GM12878 (cell line): ENCODE measurements at regions not wholly inside any gene's neighbourhood (a gene's known extent, or its start where the extent isn't known, plus 50 kb on each side); places are given as distances from the start of the nearest gene placed in this dataset.

Experiments
- ATAC-seq: fragments of 200-7000 bp; cut with Tn5 transposase; 3 replicates; pipeline ENCODE4 v1.9.1; 2020; ENCODE audit warnings: mild to moderate bottlenecking, moderate library complexity
- BruUV-seq: library from RNA; stranded (reverse); fragments of 400-500 nt; replicated peaks from 2 replicates; lab custom pipeline; 2021; lab: Mats Ljungman, UMichigan
- CTCF ChIA-PET: fragments of 300-600 bp; sonication (Branson Sonifier 250); formaldehyde crosslinking; extraction: SDS; loops from one replicate; lab custom pipeline; 2021; ENCODE audit warnings: inconsistent platforms; lab: Yijun Ruan, JAX
- POLR2A ChIA-PET: fragments of 350-600 bp; formaldehyde crosslinking; extraction: SDS; loops from one replicate; lab custom pipeline; 2021; ENCODE audit warnings: inconsistent platforms; lab: Charles Lee
- RAD21 ChIA-PET: fragments of 300-600 bp; sonication (Branson Sonifier 250); formaldehyde crosslinking; loops from one replicate; lab custom pipeline; 2023; ENCODE audit warnings: antibody characterized with exemption; ENCODE audit not compliant: unreplicated experiment; lab: Charles Lee
- SMC1A ChIA-PET: fragments of 300-600 bp; sonication (Branson Sonifier 250); formaldehyde crosslinking; loops from one replicate; lab custom pipeline; 2023; ENCODE audit not compliant: unreplicated experiment, uncharacterized antibody; lab: Charles Lee
- DNase-seq: peaks from one replicate; pipeline ENCODE4 v3.0.0-alpha.2; 2011; ENCODE audit warnings: low read depth, low spot score
- FAIRE-seq: peaks from 3 replicates; lab custom pipeline; 2011; peaks lifted over from hg19 to GRCh38; lab: Jason Lieb, UNC
- H2AFZ ChIP-seq: 2 replicates; pipeline ENCODE4 v1.6.0; 2011; ENCODE audit warnings: low read depth, low read length, control low read depth; ENCODE audit not compliant: control insufficient read depth
- H3K27ac ChIP-seq: 2 replicates; pipeline ENCODE4 v1.5.1; 2011; ENCODE audit warnings: control low read depth; ENCODE audit not compliant: control insufficient read depth, insufficient read depth
- H3K27me3 ChIP-seq, 2 experiments: replicated peaks in 1 of 2; 2 replicates each; pipeline versions ENCODE4 v1.6.0 to v1.6.1; 2011; ENCODE audit warnings: low read length in 1 of 2; ENCODE audit not compliant: control insufficient read depth in 2 of 2, insufficient read depth in 2 of 2
- H3K36me3 ChIP-seq, 2 experiments: 2 replicates each; pipeline ENCODE4 v1.5.1; 2011; ENCODE audit warnings: low read length in 1 of 2; ENCODE audit not compliant: control insufficient read depth in 2 of 2, insufficient read depth in 2 of 2
- H3K4me1 ChIP-seq: 2 replicates; pipeline ENCODE4 v1.6.1; 2011; ENCODE audit warnings: mild to moderate bottlenecking, low read length, moderate library complexity, mixed read lengths; ENCODE audit not compliant: control insufficient read depth, insufficient read depth
- H3K4me2 ChIP-seq: 2 replicates; pipeline ENCODE4 v1.6.0; 2011; ENCODE audit warnings: control low read depth; ENCODE audit not compliant: control insufficient read depth, insufficient read depth
- H3K4me3 ChIP-seq: fragments of 200-600 bp; sonication (generic); 2 replicates; pipeline ENCODE4 v1.5.1; 2016
- H3K79me2 ChIP-seq: 2 replicates; pipeline ENCODE4 v1.6.0; 2011; ENCODE audit warnings: low read length; ENCODE audit not compliant: control insufficient read depth, insufficient read depth
- H3K9ac ChIP-seq: 2 replicates; pipeline ENCODE4 v1.8.0; 2011; ENCODE audit warnings: low read length, control low read depth, mixed read lengths; ENCODE audit not compliant: control insufficient read depth, insufficient read depth
- H3K9me3 ChIP-seq: replicated peaks from 3 replicates; pipeline ENCODE4 v1.5.1; 2011; ENCODE audit warnings: mild to moderate bottlenecking, low read length; ENCODE audit not compliant: control insufficient read depth, insufficient read depth
- H4K20me1 ChIP-seq: 2 replicates; pipeline ENCODE4 v1.6.0; 2011; ENCODE audit not compliant: control insufficient read depth, insufficient read depth
- CBFB ChIP-seq: IDR thresholded peaks from 2 replicates; pipeline ENCODE4 v1.6.1; 2016; ENCODE audit warnings: antibody characterized with exemption, low read depth
- IRF4 ChIP-seq: IDR thresholded peaks from 2 replicates; pipeline ENCODE4 v1.6.1; 2011; ENCODE audit warnings: low read depth, low read length
- RBBP5 ChIP-seq: fragments of 200-600 bp; sonication (generic); conservative IDR thresholded peaks from 2 replicates; pipeline ENCODE4 v1.6.1; 2016
- ZSCAN29 ChIP-seq: fragments of 450-650 bp; IDR thresholded peaks from 2 replicates; pipeline ENCODE4 v1.6.1; 2017; ENCODE audit warnings: mild to moderate bottlenecking, moderate library complexity
- WGBS: methylation state at CpG from one replicate; pipeline ENCODE4 v1.1.6; 2016; ENCODE audit warnings: low lambda C conversion rate; ENCODE audit not compliant: insufficient replicate concordance, insufficient coverage; ENCODE audit errors: missing lambda C conversion rate; 5-methylcytosine and 5-hydroxymethylcytosine counted together
- in situ Hi-C: fragments of 300-500 bp; cut with MboI; formaldehyde crosslinking; loops from 9 replicates; pipeline ENCODE4 v1.14.3; 2018; ENCODE audit warnings: mixed read lengths
- intact Hi-C: fragments of 100-400 bp; cut with micrococcal nuclease; formaldehyde crosslinking; loops from one replicate; pipeline ENCODE4 v1.14.2; 2022; ENCODE audit not compliant: unreplicated experiment
- TF ChIP-seq, protein P1 (sequence below): IDR thresholded peaks from 2 replicates; pipeline ENCODE4 v1.6.1; 2012; ENCODE audit warnings: low read length, inconsistent platforms
- TF ChIP-seq, protein P2 (sequence below): IDR thresholded peaks from 2 replicates; pipeline ENCODE4 v1.6.1; 2012; ENCODE audit warnings: improper control_type of control experiment, low read depth, low read length; ENCODE audit not compliant: insufficient replicate concordance
- TF ChIP-seq, protein P3 (sequence below): fragments of 450-650 bp; IDR thresholded peaks from 2 replicates; pipeline ENCODE4 v1.6.1; 2017; ENCODE audit warnings: borderline replicate concordance
- TF ChIP-seq, protein P4 (sequence below): IDR thresholded peaks from 2 replicates; pipeline ENCODE4 v1.6.1; 2011; ENCODE audit warnings: low read depth, low read length, improper control_type of control experiment, borderline replicate concordance
- TF ChIP-seq, protein P5 (sequence below): fragments of 450-650 bp; IDR thresholded peaks from 2 replicates; pipeline ENCODE4 v1.6.1; 2018; ENCODE audit warnings: borderline replicate concordance, mild to moderate bottlenecking; ENCODE audit not compliant: partially characterized antibody
- TF ChIP-seq, protein P6 (sequence below): fragments of 450-650 bp; IDR thresholded peaks from 2 replicates; pipeline ENCODE4 v1.6.1; 2016; ENCODE audit warnings: mild to moderate bottlenecking

DNA sequence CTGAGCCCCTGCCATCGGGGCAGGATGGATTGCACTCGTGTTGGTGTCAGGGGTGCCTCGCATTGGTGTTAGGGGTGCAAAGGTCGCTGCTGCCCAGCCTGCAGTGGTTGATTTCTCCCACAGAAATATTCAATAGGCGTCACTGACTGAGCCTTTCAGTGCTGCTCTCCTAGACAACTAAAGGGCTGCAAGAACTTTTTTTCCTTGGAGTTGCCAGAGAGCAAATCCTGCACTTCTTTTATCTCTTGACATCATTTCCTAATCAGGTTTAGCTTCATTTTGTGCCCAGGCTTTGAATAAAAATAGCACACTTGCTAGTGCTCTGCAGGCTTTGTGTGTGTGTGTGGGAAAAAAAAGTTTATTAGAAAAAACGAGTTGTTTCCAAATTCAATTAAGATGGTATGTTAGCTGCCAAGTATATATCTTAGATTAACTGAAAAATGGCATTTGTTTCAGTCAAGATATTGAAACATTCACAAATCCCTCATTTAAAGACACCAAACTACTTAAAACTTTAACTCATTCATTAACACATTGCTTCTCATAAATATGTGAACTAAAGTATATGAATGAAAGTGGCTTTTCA lies 125.6 kb downstream of the SOCS6 start:
- no peaks in the 10 kb centered on the region for H4K20me1 ChIP-seq
- no peak overlapping the region for H3K4me3 ChIP-seq
- in situ Hi-C loops: no loop called here
- H3K27ac ChIP-seq: no peak overlapping the region
- H3K9ac ChIP-seq: no peak overlapping the region
- no peak for DNase-seq
- H3K36me3 ChIP-seq: no peaks in the 10 kb centered on the region
- H2AFZ ChIP-seq: no peak overlapping the region
- SMC1A ChIA-PET: interaction anchor here (1.2 kb wide), 1 partner anchor 19 kb away, joined by 5 read pairs; no protein-coding TSS in a partner anchor
- no TSS peak for BruUV-seq
- ATAC-seq: no peak
- RAD21 ChIA-PET: interaction anchor here (1.6 kb wide), 1 partner anchor 18 kb away, joined by 3 read pairs; no protein-coding TSS in a partner anchor
- WGBS: 31% methylated on average over 6 of the region's 6 CpGs
- H3K79me2 ChIP-seq: no peaks in the 10 kb centered on the region
- H3K4me1 ChIP-seq: peaks cover 10% of the 10 kb centered on the region
- CTCF ChIA-PET: no interaction called here
- intact Hi-C loops: no loop called here
- peaks cover 3 to 7% of the 10 kb centered on the region in 2 experiments; a peak in 3 of 4 replicates for H3K27me3 ChIP-seq
- no peak overlapping the region for H3K4me2 ChIP-seq
- H3K9me3 ChIP-seq: no peaks in the 10 kb centered on the region
- no peak for FAIRE-seq
- POLR2A ChIA-PET: no interaction called here
- TF ChIP-seq, protein P1, sequence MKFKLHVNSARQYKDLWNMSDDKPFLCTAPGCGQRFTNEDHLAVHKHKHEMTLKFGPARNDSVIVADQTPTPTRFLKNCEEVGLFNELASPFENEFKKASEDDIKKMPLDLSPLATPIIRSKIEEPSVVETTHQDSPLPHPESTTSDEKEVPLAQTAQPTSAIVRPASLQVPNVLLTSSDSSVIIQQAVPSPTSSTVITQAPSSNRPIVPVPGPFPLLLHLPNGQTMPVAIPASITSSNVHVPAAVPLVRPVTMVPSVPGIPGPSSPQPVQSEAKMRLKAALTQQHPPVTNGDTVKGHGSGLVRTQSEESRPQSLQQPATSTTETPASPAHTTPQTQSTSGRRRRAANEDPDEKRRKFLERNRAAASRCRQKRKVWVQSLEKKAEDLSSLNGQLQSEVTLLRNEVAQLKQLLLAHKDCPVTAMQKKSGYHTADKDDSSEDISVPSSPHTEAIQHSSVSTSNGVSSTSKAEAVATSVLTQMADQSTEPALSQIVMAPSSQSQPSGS: no peak
- TF ChIP-seq, protein P2, sequence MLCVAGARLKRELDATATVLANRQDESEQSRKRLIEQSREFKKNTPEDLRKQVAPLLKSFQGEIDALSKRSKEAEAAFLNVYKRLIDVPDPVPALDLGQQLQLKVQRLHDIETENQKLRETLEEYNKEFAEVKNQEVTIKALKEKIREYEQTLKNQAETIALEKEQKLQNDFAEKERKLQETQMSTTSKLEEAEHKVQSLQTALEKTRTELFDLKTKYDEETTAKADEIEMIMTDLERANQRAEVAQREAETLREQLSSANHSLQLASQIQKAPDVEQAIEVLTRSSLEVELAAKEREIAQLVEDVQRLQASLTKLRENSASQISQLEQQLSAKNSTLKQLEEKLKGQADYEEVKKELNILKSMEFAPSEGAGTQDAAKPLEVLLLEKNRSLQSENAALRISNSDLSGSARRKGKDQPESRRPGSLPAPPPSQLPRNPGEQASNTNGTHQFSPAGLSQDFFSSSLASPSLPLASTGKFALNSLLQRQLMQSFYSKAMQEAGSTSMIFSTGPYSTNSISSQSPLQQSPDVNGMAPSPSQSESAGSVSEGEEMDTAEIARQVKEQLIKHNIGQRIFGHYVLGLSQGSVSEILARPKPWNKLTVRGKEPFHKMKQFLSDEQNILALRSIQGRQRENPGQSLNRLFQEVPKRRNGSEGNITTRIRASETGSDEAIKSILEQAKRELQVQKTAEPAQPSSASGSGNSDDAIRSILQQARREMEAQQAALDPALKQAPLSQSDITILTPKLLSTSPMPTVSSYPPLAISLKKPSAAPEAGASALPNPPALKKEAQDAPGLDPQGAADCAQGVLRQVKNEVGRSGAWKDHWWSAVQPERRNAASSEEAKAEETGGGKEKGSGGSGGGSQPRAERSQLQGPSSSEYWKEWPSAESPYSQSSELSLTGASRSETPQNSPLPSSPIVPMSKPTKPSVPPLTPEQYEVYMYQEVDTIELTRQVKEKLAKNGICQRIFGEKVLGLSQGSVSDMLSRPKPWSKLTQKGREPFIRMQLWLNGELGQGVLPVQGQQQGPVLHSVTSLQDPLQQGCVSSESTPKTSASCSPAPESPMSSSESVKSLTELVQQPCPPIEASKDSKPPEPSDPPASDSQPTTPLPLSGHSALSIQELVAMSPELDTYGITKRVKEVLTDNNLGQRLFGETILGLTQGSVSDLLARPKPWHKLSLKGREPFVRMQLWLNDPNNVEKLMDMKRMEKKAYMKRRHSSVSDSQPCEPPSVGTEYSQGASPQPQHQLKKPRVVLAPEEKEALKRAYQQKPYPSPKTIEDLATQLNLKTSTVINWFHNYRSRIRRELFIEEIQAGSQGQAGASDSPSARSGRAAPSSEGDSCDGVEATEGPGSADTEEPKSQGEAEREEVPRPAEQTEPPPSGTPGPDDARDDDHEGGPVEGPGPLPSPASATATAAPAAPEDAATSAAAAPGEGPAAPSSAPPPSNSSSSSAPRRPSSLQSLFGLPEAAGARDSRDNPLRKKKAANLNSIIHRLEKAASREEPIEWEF: no peak
- TF ChIP-seq, protein P3, sequence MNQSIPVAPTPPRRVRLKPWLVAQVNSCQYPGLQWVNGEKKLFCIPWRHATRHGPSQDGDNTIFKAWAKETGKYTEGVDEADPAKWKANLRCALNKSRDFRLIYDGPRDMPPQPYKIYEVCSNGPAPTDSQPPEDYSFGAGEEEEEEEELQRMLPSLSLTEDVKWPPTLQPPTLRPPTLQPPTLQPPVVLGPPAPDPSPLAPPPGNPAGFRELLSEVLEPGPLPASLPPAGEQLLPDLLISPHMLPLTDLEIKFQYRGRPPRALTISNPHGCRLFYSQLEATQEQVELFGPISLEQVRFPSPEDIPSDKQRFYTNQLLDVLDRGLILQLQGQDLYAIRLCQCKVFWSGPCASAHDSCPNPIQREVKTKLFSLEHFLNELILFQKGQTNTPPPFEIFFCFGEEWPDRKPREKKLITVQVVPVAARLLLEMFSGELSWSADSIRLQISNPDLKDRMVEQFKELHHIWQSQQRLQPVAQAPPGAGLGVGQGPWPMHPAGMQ: no peak
- TF ChIP-seq, protein P4, sequence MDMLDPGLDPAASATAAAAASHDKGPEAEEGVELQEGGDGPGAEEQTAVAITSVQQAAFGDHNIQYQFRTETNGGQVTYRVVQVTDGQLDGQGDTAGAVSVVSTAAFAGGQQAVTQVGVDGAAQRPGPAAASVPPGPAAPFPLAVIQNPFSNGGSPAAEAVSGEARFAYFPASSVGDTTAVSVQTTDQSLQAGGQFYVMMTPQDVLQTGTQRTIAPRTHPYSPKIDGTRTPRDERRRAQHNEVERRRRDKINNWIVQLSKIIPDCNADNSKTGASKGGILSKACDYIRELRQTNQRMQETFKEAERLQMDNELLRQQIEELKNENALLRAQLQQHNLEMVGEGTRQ: no peak
- TF ChIP-seq RBBP5: no peak
- TF ChIP-seq CBFB: no peak
- no peak for TF ChIP-seq ZSCAN29
- TF ChIP-seq, protein P5, sequence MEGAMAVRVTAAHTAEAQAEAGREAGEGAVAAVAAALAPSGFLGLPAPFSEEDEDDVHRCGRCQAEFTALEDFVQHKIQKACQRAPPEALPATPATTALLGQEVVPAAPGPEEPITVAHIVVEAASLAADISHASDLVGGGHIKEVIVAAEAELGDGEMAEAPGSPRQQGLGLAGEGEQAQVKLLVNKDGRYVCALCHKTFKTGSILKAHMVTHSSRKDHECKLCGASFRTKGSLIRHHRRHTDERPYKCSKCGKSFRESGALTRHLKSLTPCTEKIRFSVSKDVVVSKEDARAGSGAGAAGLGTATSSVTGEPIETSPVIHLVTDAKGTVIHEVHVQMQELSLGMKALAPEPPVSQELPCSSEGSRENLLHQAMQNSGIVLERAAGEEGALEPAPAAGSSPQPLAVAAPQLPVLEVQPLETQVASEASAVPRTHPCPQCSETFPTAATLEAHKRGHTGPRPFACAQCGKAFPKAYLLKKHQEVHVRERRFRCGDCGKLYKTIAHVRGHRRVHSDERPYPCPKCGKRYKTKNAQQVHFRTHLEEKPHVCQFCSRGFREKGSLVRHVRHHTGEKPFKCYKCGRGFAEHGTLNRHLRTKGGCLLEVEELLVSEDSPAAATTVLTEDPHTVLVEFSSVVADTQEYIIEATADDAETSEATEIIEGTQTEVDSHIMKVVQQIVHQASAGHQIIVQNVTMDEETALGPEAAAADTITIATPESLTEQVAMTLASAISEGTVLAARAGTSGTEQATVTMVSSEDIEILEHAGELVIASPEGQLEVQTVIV: no peak
- TF ChIP-seq, protein P6, sequence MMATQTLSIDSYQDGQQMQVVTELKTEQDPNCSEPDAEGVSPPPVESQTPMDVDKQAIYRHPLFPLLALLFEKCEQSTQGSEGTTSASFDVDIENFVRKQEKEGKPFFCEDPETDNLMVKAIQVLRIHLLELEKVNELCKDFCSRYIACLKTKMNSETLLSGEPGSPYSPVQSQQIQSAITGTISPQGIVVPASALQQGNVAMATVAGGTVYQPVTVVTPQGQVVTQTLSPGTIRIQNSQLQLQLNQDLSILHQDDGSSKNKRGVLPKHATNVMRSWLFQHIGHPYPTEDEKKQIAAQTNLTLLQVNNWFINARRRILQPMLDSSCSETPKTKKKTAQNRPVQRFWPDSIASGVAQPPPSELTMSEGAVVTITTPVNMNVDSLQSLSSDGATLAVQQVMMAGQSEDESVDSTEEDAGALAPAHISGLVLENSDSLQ: no peak
- no peak for TF ChIP-seq IRF4
